HG03139 (cell line): ENCODE measurements at regions not wholly inside any gene's neighbourhood (a gene's known extent, or its start where the extent isn't known, plus 50 kb on each side); places are given as distances from the start of the nearest gene placed in this dataset.

Experiments
- ATAC-seq: cut with Tn5 transposase; IDR thresholded peaks from one replicate; pipeline ENCODE4 v1.9.1; 2021; ENCODE audit not compliant: unreplicated experiment

DNA sequence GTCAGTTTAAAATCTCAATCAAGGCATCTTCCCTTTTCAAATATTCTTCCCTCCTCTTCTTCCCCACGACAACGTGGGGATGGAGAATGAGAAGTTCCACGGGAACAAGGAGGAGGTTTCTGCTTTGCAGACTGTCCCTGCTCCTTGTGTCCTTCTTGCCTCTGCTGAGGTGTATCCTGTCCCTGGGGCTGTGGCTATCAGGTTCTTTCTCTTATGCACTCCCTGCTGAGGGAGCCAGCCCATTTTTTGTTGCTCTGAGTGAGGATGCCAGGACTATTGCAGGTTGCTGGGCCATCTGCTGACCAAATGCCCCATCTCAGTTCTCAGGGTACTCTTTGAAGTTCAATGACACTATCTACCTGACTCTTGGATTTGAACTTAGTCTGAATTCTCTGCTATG is 533.6 kb downstream of the RNF144B start:
- no peak for ATAC-seq

DNA sequence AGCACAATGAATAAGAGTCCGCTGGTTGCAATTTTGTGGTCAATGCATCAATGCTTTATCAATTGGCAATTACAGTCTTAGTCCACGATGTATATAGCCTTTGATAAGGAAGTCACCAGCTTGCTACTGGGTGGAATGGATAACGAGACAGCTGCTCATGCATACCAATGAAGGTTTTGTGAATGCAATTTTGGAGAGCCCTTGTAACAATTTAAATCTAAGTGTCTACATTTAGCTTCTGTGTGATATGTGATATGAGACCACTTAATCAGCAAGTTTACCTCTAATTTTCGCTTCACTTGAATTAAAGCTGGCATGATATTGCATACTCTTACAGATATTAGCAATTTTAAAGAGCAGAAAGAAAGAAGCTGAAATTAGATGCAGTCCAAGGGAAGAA is 543.9 kb downstream of the RNF144B start:
- ATAC-seq = no peak

GRCh38 chr6:18958146-18958545 is 571.0 kb downstream of the RNF144B start:
- ATAC-seq = no peak

- ATAC-seq = no peak
Observed at GRCh38 chr6:18961566-18961965, 574.4 kb downstream of the RNF144B start.

DNA sequence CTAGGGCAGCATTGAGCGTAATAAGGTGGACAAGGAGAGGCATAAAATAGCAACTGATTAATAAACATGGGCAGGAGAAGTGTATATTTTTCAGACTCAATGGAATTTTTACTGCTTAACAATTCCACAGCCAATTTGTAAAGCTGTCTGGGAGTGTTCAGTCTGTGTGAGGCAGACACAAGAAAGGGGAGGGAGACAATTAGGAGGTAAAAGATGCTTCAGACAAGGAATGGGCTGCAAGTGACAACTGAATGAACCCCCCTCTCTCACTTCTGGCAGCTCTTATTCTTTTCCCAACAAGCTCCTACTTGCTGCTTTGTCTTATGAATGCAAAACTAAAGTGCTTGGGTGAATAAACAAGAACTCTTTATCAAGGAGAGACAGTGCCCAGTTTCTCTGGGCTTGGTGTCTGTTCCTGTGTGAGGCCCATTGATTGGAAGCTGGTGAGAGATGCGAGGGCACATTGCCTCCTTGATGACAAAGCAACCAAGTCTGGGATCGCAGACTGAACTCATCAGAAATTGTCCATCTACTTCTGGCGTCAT is 575.3 kb downstream of the RNF144B start:
- ATAC-seq = no peak

DNA sequence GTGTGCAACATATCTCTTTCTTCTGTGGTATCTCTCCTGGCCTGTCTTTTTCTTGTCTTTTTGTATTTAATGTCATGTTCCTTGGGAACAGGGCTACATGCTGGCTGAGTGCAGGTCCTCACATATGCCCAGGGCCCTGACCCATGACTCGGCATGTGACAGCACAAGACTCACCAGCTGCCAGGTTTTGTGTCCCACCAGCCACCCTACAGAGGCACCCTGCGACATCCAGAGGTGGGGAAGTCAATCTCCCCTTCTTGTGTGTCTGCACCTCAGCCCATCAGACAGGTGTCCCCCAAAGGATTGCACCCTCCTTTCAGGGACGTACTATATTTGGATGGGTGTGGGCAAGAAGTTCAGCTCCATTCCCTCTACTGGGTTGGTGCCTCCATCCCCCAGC is 576.3 kb downstream of the RNF144B start:
- no peak for ATAC-seq

GRCh38 chr6:18973251-18973650 is 586.1 kb downstream of the RNF144B start:
- no peak for ATAC-seq

DNA sequence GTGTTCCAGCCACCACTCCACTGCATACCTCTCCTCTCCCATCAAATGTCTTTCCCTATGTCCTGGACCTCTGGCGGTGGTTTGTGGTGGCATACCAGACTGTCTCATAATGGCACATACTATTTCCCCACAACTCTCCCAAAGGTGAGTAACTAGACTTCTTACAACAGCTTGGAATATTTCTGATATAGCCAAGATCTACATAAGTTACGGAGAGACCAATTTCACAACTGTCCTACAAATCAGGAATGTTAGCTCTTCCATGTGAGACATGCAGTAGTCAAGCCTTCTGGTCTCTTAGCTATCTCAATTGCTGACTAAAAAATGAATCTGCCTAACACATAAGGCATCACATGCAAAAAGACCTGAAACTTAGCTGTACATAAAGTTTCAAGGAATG is 588.9 kb downstream of the RNF144B start:
- no peak for ATAC-seq

- ATAC-seq = no peak
Observed at GRCh38 chr6:18976966-18977365, 589.8 kb downstream of the RNF144B start.

- ATAC-seq = no peak
Observed at GRCh38 chr6:18978337-18979128, 591.4 kb downstream of the RNF144B start.

- no peak for ATAC-seq
Observed at GRCh38 chr6:18985061-18985460, 597.9 kb downstream of the RNF144B start.

DNA sequence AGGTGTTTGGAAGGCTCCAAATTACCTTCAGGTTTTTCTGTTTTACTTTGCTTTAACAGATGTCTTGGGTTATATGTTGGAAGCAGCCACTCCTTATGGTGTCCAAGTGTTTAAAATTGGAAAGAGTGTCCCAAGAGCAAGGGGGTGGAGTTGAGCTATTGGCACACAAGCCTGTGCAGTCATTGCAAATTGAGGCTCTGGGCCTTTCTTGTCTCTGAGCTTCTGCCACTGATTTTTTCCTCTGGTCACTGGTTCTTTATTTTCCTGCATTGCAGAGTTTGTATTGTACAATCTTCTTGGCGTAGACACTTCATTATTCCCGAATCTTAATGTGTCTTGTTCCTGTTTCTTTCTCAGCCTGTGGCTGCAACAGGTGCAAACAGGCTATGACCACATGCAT is 598.8 kb downstream of the RNF144B start:
- ATAC-seq = no peak

GRCh38 chr6:18988636-18989035 is 601.5 kb downstream of the RNF144B start:
- no peak for ATAC-seq

DNA sequence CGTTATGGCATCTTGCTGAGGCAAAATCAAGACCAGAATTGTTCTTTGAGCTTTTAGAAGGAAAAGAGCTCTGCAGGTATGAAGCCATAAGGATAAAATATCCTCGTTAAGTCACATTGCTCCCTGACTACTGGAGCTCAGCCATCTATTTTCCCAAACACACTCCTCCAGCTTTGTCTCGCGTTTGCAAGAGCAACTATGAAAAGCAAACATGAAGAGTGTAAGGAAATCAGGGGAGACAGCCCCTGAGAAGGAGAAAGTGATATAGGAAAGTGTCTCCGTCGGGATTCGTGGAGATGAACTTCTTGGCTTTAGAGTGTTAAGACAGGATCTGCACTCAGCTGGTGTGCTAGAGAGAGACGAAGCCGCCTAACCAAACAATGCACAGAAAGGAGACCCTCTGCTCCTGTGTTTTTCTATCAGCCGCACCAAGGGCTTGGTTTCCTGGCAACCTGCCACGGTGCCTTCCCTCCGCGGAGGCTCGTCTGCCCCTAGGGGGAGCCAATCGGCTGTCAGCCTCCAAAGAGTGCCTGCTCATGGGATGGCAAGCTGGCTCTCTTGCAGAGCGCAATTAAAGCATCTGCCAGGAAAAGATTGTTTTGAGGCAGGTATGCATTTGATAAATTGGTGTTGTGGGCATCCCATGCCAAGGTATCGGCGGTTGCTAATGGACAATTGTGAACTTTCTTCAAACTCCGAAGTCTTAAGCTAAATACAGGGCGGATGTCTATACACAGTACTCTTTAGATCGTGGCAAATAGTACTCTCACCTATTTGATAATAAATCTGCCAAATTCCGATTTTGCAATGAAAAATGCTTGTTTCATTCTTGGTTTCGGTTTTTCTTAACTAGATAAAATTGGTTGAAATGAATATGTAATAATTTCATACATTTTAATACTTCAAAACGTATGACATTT is 603.2 kb downstream of the RNF144B start:
- no peak for ATAC-seq

GRCh38 chr6:18997375-18997826 is 610.3 kb downstream of the RNF144B start:
- peak; percentile 81 for ATAC-seq

- ATAC-seq = no peak
Observed at GRCh38 chr6:19002976-19003560, 615.9 kb downstream of the RNF144B start.

GRCh38 chr6:19004176-19004575 is 617.0 kb downstream of the RNF144B start:
- ATAC-seq = no peak

DNA sequence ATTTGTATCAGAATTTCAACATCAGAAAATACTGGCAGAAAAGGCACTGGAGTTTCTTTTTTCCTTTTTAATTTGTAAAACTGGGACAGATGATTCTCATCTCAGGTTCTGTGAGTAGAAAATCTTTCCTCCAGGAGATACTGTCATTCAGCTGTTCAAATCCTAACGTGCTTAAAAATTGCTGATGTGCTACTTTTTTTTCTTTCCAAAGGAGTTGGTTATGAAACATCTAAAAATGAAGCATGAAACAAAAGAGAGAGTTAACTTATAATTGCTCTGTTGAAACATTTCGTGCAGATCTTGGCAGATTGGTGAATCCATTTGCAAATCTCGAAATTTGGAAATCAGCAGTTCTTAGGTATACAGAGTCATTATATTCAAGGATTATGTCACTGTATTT is 622.6 kb downstream of the RNF144B start:
- no peak for ATAC-seq

DNA sequence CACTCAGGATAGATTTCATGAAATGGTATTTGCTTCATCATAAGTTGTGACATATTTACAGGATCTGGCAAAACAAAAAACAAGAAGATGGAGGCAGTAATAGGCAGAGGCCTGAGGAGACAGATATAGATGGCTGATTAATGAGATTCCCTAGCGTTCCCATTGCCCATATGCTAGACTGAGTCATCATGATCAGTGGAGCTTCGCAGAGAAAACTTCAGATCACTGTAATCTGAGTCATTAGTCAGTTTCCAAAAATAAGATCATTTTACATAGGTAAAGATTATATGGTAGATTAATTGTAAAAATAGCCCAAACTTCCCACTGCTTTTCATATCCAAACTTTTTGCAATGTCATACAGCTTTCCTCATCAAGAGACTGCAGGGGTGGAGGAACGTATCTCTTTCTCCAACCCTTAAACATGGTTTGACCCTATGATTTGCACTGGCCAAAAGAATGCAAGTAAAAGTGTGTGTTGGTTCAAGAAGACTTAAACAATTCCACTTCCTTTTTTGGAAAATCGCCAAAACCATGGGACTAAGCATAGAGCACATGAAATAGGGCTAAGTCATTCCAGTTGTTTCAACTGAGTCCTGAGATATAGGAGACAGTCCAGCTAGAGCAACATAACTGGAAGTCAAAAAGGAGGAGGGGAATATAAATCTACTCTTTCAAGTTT is 626.0 kb downstream of the RNF144B start:
- ATAC-seq = no peak

DNA sequence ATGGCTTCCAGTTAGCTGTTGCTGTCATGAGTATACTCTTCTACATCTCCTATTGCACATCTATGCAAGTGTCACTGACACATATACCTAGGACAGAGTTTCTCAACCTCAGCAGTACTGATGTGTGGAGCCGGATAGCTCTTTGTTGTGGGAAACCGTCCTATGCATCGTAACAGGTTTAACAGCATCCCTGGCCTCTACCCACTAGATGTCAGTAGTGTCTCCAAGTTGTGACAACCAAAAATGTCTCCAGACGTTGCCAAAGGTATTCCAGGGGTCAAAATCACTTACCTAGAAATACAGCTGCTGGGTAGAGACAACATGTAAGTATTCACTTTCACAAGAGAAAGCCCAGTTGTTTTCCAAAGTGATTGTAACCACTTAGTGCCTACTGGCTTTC is 637.6 kb downstream of the RNF144B start:
- ATAC-seq = no peak

DNA sequence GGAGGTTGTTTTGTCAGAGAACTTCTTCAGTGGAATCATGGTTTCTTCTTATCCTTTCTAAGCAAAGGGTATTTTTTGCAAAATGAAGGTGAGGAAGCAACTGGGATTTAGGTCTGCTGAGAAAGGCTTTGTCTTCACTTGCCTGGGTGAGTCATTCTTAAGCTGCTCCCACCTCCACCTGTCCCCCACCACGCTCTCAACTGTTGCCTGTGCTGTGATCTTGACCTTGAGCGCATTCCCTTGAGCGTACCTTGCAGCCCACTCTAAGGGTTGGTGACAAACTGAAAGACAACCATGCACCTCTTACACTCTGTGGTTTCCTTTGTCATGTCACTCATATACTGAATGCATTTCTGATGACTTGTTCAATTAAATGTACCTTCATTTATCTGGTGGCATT is 641.1 kb downstream of the RNF144B start:
- no peak for ATAC-seq
